Endodermal cell (in vitro differentiated cells): ENCODE measurements at regions not wholly inside any gene's neighbourhood (a gene's known extent, or its start where the extent isn't known, plus 50 kb on each side); places are given as distances from the start of the nearest gene placed in this dataset.
A peak's percentile ranks its signal among the peaks of the same experiment; 100 is the strongest.

Experiments
- DNase-seq: peaks from one replicate; pipeline ENCODE4 v3.0.0-alpha.2; 2017
- H3K27ac ChIP-seq: 2 replicates; pipeline ENCODE4 v1.5.1; 2013; ENCODE audit warnings: mild to moderate bottlenecking, low read depth, low read length, moderate library complexity
- H3K27me3 ChIP-seq: 2 replicates; pipeline ENCODE4 v1.6.1; 2013; ENCODE audit warnings: mild to moderate bottlenecking, low read length, moderate library complexity; ENCODE audit not compliant: insufficient read depth, control insufficient read depth, poor library complexity, severe bottlenecking
- H3K36me3 ChIP-seq: 2 replicates; pipeline ENCODE4 v1.7.0; 2013; ENCODE audit warnings: mild to moderate bottlenecking, low read length, moderate library complexity; ENCODE audit not compliant: control insufficient read depth, insufficient read depth
- H3K4me1 ChIP-seq: one replicate; pipeline ENCODE4 v1.7.0; 2013; ENCODE audit warnings: low read length; ENCODE audit not compliant: control insufficient read depth, insufficient read depth
- H3K4me3 ChIP-seq: 2 replicates; pipeline ENCODE4 v1.5.1; 2013; ENCODE audit warnings: mild to moderate bottlenecking, low read length, moderate library complexity
- H3K9ac ChIP-seq: 2 replicates; pipeline ENCODE4 v1.6.1; 2013; ENCODE audit warnings: mild to moderate bottlenecking, low read length, moderate library complexity; ENCODE audit not compliant: poor library complexity, severe bottlenecking; ENCODE audit errors: extremely low read depth
- H3K9me3 ChIP-seq: 2 replicates; pipeline ENCODE4 v1.6.1; 2013; ENCODE audit warnings: mild to moderate bottlenecking, low read length, moderate library complexity; ENCODE audit not compliant: control insufficient read depth
- H3K27ac Mint-ChIP-seq: 2 replicates; pipeline ENCODE4 v1.8.0; 2020; ENCODE audit warnings: mixed read lengths
- H3K27me3 Mint-ChIP-seq: 2 replicates; pipeline ENCODE4 v1.8.0; 2021; ENCODE audit warnings: mild to moderate bottlenecking, mixed read lengths; ENCODE audit not compliant: insufficient read depth
- H3K36me3 Mint-ChIP-seq: 2 replicates; pipeline ENCODE4 v1.8.0; 2020; ENCODE audit warnings: low read depth, mixed read lengths
- H3K4me1 Mint-ChIP-seq: 2 replicates; pipeline ENCODE4 v1.8.0; 2020; ENCODE audit warnings: mixed read lengths
- H3K4me3 Mint-ChIP-seq: 2 replicates; pipeline ENCODE4 v1.8.0; 2020; ENCODE audit warnings: mild to moderate bottlenecking, moderate library complexity, mixed read lengths
- H3K9me3 Mint-ChIP-seq: 2 replicates; pipeline ENCODE4 v1.8.0; 2020; ENCODE audit warnings: mild to moderate bottlenecking, mixed read lengths
- CTCF ChIP-seq: fragments of 200-600 bp; sonication (generic); conservative IDR thresholded peaks from 2 replicates; pipeline ENCODE4 v1.5.0; 2021; ENCODE audit warnings: antibody characterized with exemption, mild to moderate bottlenecking
- WGBS, 2 experiments: methylation state at CpG; one replicate each; pipeline versions ENCODE4 v1.1.5 to v1.1.7; 2013; ENCODE audit warnings: missing lambda C conversion rate in 2 of 2, mixed read lengths in 1 of 2; ENCODE audit not compliant: insufficient coverage in 1 of 2, insufficient read length in 1 of 2; 5-methylcytosine and 5-hydroxymethylcytosine counted together

GRCh38 chr18:61657066-61657732 is 235.6 kb downstream of the RNF152 start:
- WGBS, 2 experiments: 98 to 100% methylated on average over 1 to 3 of the region's 3 CpGs
- no peak for TF ChIP-seq CTCF
- peaks cover 37% of the 10 kb centered on the region for H3K4me1 Mint-ChIP-seq

GRCh38 chr18:61655630-61656029 is 237.2 kb downstream of the RNF152 start:
- Histone ChIP-seq H3K4me1 (peaks cover 8% of the 10 kb centered on the region), H3K27ac (no peak overlapping the region), H3K9me3 (peaks cover 39% of the 10 kb centered on the region), H3K4me3 (no peak overlapping the region), H3K27me3 (no peaks in the 10 kb centered on the region), H3K36me3 (no peaks in the 10 kb centered on the region), H3K9ac (no peak overlapping the region)
- H3K27me3 Mint-ChIP-seq: no peaks in the 10 kb centered on the region
- DNase-seq: no peak
- 95 to 100% methylated on average over 1 to 2 of the region's 2 CpGs for WGBS, 2 experiments
- no peak overlapping the region for H3K4me3 Mint-ChIP-seq
- peaks cover 7% of the 10 kb centered on the region for H3K36me3 Mint-ChIP-seq
- peaks cover 36% of the 10 kb centered on the region for H3K4me1 Mint-ChIP-seq
- no peak for TF ChIP-seq CTCF
- H3K9me3 Mint-ChIP-seq: peaks cover 18% of the 10 kb centered on the region
- H3K27ac Mint-ChIP-seq: no peak overlapping the region

More at GRCh38 chr18:61657066-61657732, 235.6 kb downstream of the RNF152 start:
- Histone ChIP-seq H3K4me1 (peaks cover 8% of the 10 kb centered on the region), H3K9me3 (peaks cover 54% of the 10 kb centered on the region), H3K27ac (no peak overlapping the region), H3K27me3 (no peaks in the 10 kb centered on the region), H3K9ac (no peak overlapping the region), H3K36me3 (no peaks in the 10 kb centered on the region), H3K4me3 (peak overlapping the region; percentile 60)
- no peak for DNase-seq
- H3K27ac Mint-ChIP-seq: no peak overlapping the region
- no peaks in the 10 kb centered on the region for H3K27me3 Mint-ChIP-seq
- peaks cover 31% of the 10 kb centered on the region for H3K9me3 Mint-ChIP-seq
- peaks cover 12% of the 10 kb centered on the region for H3K36me3 Mint-ChIP-seq
- no peak overlapping the region for H3K4me3 Mint-ChIP-seq

GRCh38 chr18:61653823-61654551 is 238.8 kb downstream of the RNF152 start:
- H3K36me3 ChIP-seq: no peaks in the 10 kb centered on the region
- peak overlapping the region; percentile 25 for H3K4me3 ChIP-seq
- no peak for TF ChIP-seq CTCF
- Mint-ChIP-seq H3K27ac (peak overlapping the region; percentile 87), H3K9me3 (peaks cover 18% of the 10 kb centered on the region), H3K27me3 (no peaks in the 10 kb centered on the region), H3K4me1 (peaks cover 39% of the 10 kb centered on the region), H3K36me3 (peaks cover 9% of the 10 kb centered on the region), H3K4me3 (no peak overlapping the region)
- H3K4me1 ChIP-seq: peaks cover 8% of the 10 kb centered on the region
- peak overlapping the region; percentile 16 for H3K27ac ChIP-seq
- peaks cover 25% of the 10 kb centered on the region for H3K9me3 ChIP-seq
- H3K27me3 ChIP-seq: no peaks in the 10 kb centered on the region
- no peak for DNase-seq
- H3K9ac ChIP-seq: peak overlapping the region; percentile 31
- 54 to 68% methylated on average over 4 of the region's 4 CpGs for WGBS, 2 experiments
